Raji (cell line): ENCODE measurements at regions not wholly inside any gene's neighbourhood (a gene's known extent, or its start where the extent isn't known, plus 50 kb on each side); places are given as distances from the start of the nearest gene placed in this dataset.

ENCODE experiments used
- POLR2A ChIP-seq: IDR thresholded peaks from 2 replicates; pipeline ENCODE4 v1.6.1; 2011; ENCODE audit warnings: low read depth, low read length, control low read depth; ENCODE audit not compliant: insufficient read depth

GRCh38 chr17:79404136-79404911 is 206.5 kb downstream of the RBFOX3 start:
- TF ChIP-seq POLR2A: no peak

- TF ChIP-seq POLR2A: no peak
Observed at GRCh38 chr17:79401704-79402674, 208.9 kb downstream of the RBFOX3 start.

- no peak for TF ChIP-seq POLR2A
Observed at GRCh38 chr17:79400989-79401703, 209.7 kb downstream of the RBFOX3 start.

GRCh38 chr17:79399610-79400144 is 211.2 kb downstream of the RBFOX3 start:
- no peak for TF ChIP-seq POLR2A

- TF ChIP-seq POLR2A: no peak
Observed at GRCh38 chr17:79398441-79398840, 212.4 kb downstream of the RBFOX3 start.

- no peak for TF ChIP-seq POLR2A
Observed at GRCh38 chr17:79396696-79397095, 214.2 kb downstream of the RBFOX3 start.

GRCh38 chr17:79395545-79395944 is 215.3 kb downstream of the RBFOX3 start:
- no peak for TF ChIP-seq POLR2A

GRCh38 chr17:79395066-79395465 is 215.8 kb downstream of the RBFOX3 start:
- TF ChIP-seq POLR2A: no peak

GRCh38 chr17:79393358-79394052 is 217.3 kb downstream of the RBFOX3 start:
- TF ChIP-seq POLR2A: no peak

GRCh38 chr17:79392598-79392997 is 218.3 kb downstream of the RBFOX3 start:
- TF ChIP-seq POLR2A: no peak

- TF ChIP-seq POLR2A: no peak
Observed at GRCh38 chr17:79391376-79392233, 219.2 kb downstream of the RBFOX3 start.

GRCh38 chr17:79389896-79390295 is 221.0 kb downstream of the RBFOX3 start:
- TF ChIP-seq POLR2A: no peak

- no peak for TF ChIP-seq POLR2A
Observed at GRCh38 chr17:79388556-79389295, 222.1 kb downstream of the RBFOX3 start.
